GM23248 (cell line): ENCODE measurements at regions not wholly inside any gene's neighbourhood (a gene's known extent, or its start where the extent isn't known, plus 50 kb on each side); places are given as distances from the start of the nearest gene placed in this dataset.
"Not testable (repeated sequence)": the region's sequence is repeated elsewhere in the genome, so short reads cannot be mapped to it uniquely, and the experiment has no call there.

Experiments
- DNase-seq: peaks from one replicate; pipeline ENCODE4 v3.0.0-alpha.2; 2015
- H2AFZ ChIP-seq: fragments of 200-600 bp; sonication (generic); 2 replicates; pipeline ENCODE4 v1.6.1; 2016; ENCODE audit warnings: antibody characterized with exemption
- H3F3A ChIP-seq: fragments of 200-600 bp; sonication (generic); 2 replicates; pipeline ENCODE4 v1.6.1; 2016; ENCODE audit warnings: mild to moderate bottlenecking, antibody characterized with exemption, mixed run types; ENCODE audit not compliant: insufficient read depth
- H3K27ac ChIP-seq: fragments of 200-600 bp; sonication (generic); 2 replicates; pipeline ENCODE4 v1.5.1; 2016; ENCODE audit warnings: mild to moderate bottlenecking
- H3K27me3 ChIP-seq: fragments of 200-600 bp; sonication (generic); replicated peaks from 2 replicates; pipeline ENCODE4 v1.6.1; 2016; ENCODE audit warnings: mild to moderate bottlenecking; ENCODE audit not compliant: insufficient read depth
- H3K36me3 ChIP-seq: fragments of 200-600 bp; sonication (generic); 2 replicates; pipeline ENCODE4 v1.6.1; 2016; ENCODE audit warnings: low read depth, mild to moderate bottlenecking
- H3K4me1 ChIP-seq: fragments of 200-600 bp; sonication (generic); 2 replicates; pipeline ENCODE4 v1.6.1; 2016; ENCODE audit warnings: mild to moderate bottlenecking; ENCODE audit not compliant: insufficient read depth
- H3K4me2 ChIP-seq: fragments of 200-600 bp; sonication (generic); one replicate; pipeline ENCODE4 v1.6.1; 2016; ENCODE audit warnings: mild to moderate bottlenecking; ENCODE audit not compliant: unreplicated experiment
- H3K4me3 ChIP-seq: fragments of 200-600 bp; sonication (generic); 2 replicates; pipeline ENCODE4 v1.5.1; 2016; ENCODE audit warnings: mild to moderate bottlenecking
- H3K79me2 ChIP-seq: fragments of 200-600 bp; sonication (generic); 2 replicates; pipeline ENCODE4 v1.6.1; 2016; ENCODE audit warnings: mild to moderate bottlenecking; ENCODE audit not compliant: insufficient read depth
- H3K9ac ChIP-seq: fragments of 200-600 bp; sonication (generic); 2 replicates; pipeline ENCODE4 v1.6.1; 2016; ENCODE audit warnings: mild to moderate bottlenecking
- H3K9me2 ChIP-seq: fragments of 200-600 bp; sonication (generic); 2 replicates; pipeline ENCODE4 v1.6.1; 2016; ENCODE audit warnings: mixed run types, mild to moderate bottlenecking, moderate library complexity; ENCODE audit not compliant: insufficient read depth
- H3K9me3 ChIP-seq: fragments of 200-600 bp; sonication (generic); one replicate; pipeline ENCODE4 v1.6.1; 2017; ENCODE audit warnings: low read depth
- H4K20me1 ChIP-seq: fragments of 200-600 bp; sonication (generic); 2 replicates; pipeline ENCODE4 v1.6.0; 2016; ENCODE audit not compliant: insufficient read depth
- EZH2 ChIP-seq: fragments of 200-600 bp; sonication (generic); IDR thresholded peaks from 2 replicates; pipeline ENCODE4 v1.6.1; 2018; ENCODE audit warnings: antibody characterized with exemption, mild to moderate bottlenecking; ENCODE audit not compliant: insufficient read depth, poor library complexity, severe bottlenecking
- EZH2phosphoT487 ChIP-seq: fragments of 200-600 bp; sonication (generic); IDR thresholded peaks from 2 replicates; pipeline ENCODE4 v1.6.1; 2018; ENCODE audit warnings: antibody characterized with exemption, moderate library complexity, mild to moderate bottlenecking, low read depth; ENCODE audit not compliant: insufficient read depth
- WGBS, 2 experiments: methylation state at CpG; one replicate each; pipeline ENCODE4 v1.1.6; 2015 to 2017; ENCODE audit warnings: low lambda C conversion rate in 2 of 2, low coverage in 1 of 2; ENCODE audit errors: missing lambda C conversion rate in 2 of 2; 5-methylcytosine and 5-hydroxymethylcytosine counted together
- in situ Hi-C: fragments of 300-500 bp; cut with MboI; formaldehyde crosslinking; loops from 2 replicates; pipeline ENCODE4 v1.15.0; 2020

DNA sequence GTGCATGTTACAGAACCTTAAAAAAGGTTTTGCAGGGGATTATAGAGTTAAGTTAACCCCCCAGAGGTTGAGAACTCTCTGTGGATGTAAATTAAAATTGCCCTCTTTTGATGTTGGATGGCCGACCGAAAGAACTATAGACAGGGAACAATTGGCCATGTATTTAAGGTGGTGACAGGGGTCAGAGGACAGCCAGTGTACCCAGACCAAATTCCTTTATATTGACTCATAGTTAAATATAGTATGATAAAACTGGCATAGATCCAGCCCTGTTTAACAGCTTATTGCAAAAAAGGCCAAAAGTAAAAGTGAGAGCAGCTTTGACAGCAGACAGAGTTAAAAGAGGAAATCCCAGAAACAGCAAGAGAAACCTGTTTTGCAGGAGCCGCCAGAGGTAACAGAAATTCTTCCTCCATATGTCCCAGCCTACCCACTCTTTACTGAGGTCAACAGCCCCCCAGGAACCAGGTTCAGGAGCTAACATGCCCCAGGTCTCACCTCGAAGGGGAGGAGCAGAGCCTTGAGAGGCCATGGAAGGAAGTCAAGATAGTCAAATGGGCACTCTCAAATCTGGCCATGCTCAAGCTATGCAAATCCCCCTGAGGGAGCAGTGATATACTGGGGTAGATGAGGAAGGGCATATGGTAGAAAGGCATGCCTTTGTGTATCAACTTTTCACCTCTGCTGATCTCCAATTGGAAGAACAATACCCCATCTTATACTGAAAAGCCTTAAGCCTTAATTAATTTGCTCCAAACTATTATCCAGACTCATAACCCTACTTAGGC lies 156.4 kb upstream of the COX7C start:
- in situ Hi-C loops = no loop called here
- TF ChIP-seq EZH2 (no peak), EZH2phosphoT487 (no peak)
- H4K20me1 ChIP-seq = no peaks in the 10 kb centered on the region
- H3K4me2 ChIP-seq = no peak overlapping the region
- H3K4me3 ChIP-seq = no peak overlapping the region
- WGBS, 2 experiments = 2 to 10% methylated on average over 4 of the region's 4 CpGs
- H3K27ac ChIP-seq = no peak overlapping the region
- no peaks in the 10 kb centered on the region for H3K27me3 ChIP-seq
- H3K9me2 ChIP-seq = no peaks in the 10 kb centered on the region
- no peaks in the 10 kb centered on the region for H3F3A ChIP-seq
- H3K79me2 ChIP-seq = no peaks in the 10 kb centered on the region
- no peaks in the 10 kb centered on the region for H3K9me3 ChIP-seq
- H3K9ac ChIP-seq = no peak overlapping the region
- H2AFZ ChIP-seq = no peak overlapping the region
- DNase-seq = no peak
- no peaks in the 10 kb centered on the region for H3K4me1 ChIP-seq
- H3K36me3 ChIP-seq = no peaks in the 10 kb centered on the region

DNA sequence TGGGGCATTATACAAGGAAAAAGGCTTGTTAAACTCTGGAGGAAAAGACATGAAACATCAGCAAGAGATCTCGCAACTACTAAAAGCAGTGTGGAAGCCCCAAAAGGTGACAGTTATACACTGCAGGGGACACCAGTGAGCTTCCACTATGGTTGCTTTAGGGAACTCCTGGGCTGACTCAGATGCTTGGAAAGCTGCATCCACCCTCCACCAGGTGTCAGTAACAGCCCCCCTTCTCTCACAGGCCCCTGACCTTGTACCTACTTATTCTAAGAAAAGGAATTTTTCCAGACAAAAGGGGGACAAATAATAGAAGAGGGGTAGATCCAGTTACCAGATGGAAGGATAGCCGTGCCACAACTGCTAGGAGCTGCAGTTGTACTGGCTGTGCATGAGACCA lies 154.4 kb upstream of the COX7C start:
- Histone ChIP-seq H3K9me2 (no peaks in the 10 kb centered on the region), H2AFZ (no peak overlapping the region), H4K20me1 (no peaks in the 10 kb centered on the region), H3F3A (no peaks in the 10 kb centered on the region), H3K79me2 (no peaks in the 10 kb centered on the region), H3K4me1 (no peaks in the 10 kb centered on the region), H3K4me3 (no peak overlapping the region), H3K36me3 (no peaks in the 10 kb centered on the region), H3K27me3 (no peaks in the 10 kb centered on the region), H3K9me3 (no peaks in the 10 kb centered on the region), H3K9ac (no peak overlapping the region), H3K4me2 (no peak overlapping the region), H3K27ac (no peak overlapping the region)
- no peak for DNase-seq
- TF ChIP-seq EZH2phosphoT487 (no peak), EZH2 (no peak)
- in situ Hi-C loops = no loop called here
- WGBS, 2 experiments = 15 to 27% methylated on average over 2 of the region's 2 CpGs

DNA sequence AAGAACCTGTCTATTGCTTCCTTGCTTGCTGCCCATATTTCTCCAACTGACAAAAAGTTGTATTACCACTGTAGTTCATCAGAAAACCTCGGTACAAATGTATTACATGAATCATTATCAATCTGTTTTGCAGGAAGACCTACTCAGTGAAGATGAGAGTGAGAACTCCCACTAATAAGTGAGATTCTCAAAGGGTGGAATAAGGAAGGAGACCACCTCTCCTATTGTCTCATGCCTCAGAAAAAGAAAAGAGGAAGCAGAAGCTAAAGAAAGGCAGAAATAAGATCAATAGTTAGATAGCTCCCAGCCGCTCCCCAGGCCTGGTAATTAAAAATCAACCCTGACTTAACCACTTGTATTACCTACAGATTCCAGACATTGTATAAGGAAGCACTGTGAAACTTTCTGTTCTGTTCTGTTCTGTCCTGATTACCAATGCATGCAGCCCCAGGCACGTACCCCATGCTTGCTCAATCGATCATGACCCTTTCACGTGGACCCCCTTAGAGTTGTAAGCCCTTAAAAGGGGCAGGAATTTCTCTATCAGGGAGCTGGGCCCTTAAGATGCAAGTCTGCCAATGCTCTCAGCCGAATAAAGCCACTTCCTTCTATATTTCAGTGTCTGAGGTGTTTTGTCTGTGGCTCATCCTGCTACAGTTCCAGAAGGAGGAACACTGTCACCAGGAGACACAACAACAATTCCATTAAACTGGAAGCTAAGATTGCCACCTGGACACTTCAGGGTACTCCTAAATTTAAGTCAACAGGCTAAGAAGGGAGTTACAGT lies 152.5 kb upstream of the COX7C start:
- Histone ChIP-seq H3K4me1 (no peaks in the 10 kb centered on the region), H3K9me2 (no peaks in the 10 kb centered on the region), H3K27me3 (no peaks in the 10 kb centered on the region), H3K36me3 (no peaks in the 10 kb centered on the region), H3F3A (no peaks in the 10 kb centered on the region), H3K4me2 (no peak overlapping the region), H3K27ac (no peak overlapping the region), H3K4me3 (no peak overlapping the region), H3K79me2 (no peaks in the 10 kb centered on the region), H3K9ac (no peak overlapping the region), H2AFZ (no peak overlapping the region), H4K20me1 (no peaks in the 10 kb centered on the region), H3K9me3 (no peaks in the 10 kb centered on the region)
- in situ Hi-C loops = no loop called here
- TF ChIP-seq EZH2 = no peak
- TF ChIP-seq EZH2phosphoT487 = no peak
- no peak for DNase-seq
- 18 to 22% methylated on average over 6 of the region's 6 CpGs for WGBS, 2 experiments

DNA sequence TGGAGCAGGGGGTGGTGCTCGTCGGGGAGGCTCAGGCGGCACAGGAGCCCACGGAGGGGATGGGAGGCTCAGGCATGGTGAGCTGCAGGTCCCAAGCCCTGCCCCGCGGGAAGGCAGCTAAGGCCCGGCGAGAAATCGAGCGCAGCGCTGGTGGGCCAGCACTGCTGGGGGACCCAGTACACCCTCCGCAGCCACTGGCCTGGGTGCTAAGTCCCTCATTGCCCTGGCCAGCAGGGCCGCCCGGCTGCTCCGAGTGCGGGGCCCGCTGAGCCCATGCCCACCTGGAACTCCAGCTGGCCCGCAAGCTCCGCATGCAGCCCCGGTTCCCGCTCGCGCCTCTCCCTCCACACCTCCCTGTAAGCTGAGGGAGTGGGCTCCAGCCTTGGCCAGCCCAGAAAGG lies 151.0 kb upstream of the COX7C start:
- DNase-seq, H3F3A ChIP-seq, H3K36me3 ChIP-seq, H3K9me3 ChIP-seq, H3K4me1 ChIP-seq, H3K9ac ChIP-seq, H3K4me3 ChIP-seq, H4K20me1 ChIP-seq, H3K27ac ChIP-seq, H2AFZ ChIP-seq, H3K27me3 ChIP-seq, in situ Hi-C loops, H3K4me2 ChIP-seq, H3K79me2 ChIP-seq, H3K9me2 ChIP-seq: not testable (repeated sequence)
- 70 to 75% methylated on average over 19 to 21 of the region's 23 CpGs for WGBS, 2 experiments
